ENCODE measurements at regions not wholly inside any gene's neighbourhood (a gene's known extent, or its start where the extent isn't known, plus 50 kb on each side); places are given as distances from the start of the nearest gene placed in this dataset.

DNA sequence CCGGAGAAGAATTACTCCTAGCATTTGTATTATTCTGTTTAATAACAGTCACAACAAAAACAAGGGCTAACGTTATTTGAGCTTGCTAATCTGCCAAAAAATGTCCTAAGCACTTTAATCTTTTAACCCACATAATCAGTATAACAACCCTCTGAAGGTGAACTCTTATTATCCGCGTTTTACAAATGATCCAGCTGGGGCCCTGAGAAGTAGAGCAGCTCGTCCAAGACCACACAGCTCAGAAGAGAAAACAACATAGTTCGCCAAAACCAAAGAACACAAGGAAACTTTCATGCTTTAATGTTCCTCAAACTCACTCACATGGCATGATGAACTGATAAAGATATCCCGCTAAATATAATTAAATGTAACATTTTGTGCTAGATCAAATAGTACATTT, 159.7 kb upstream of the ZNF236 start:
- TF ChIP-seq, protein P1, sequence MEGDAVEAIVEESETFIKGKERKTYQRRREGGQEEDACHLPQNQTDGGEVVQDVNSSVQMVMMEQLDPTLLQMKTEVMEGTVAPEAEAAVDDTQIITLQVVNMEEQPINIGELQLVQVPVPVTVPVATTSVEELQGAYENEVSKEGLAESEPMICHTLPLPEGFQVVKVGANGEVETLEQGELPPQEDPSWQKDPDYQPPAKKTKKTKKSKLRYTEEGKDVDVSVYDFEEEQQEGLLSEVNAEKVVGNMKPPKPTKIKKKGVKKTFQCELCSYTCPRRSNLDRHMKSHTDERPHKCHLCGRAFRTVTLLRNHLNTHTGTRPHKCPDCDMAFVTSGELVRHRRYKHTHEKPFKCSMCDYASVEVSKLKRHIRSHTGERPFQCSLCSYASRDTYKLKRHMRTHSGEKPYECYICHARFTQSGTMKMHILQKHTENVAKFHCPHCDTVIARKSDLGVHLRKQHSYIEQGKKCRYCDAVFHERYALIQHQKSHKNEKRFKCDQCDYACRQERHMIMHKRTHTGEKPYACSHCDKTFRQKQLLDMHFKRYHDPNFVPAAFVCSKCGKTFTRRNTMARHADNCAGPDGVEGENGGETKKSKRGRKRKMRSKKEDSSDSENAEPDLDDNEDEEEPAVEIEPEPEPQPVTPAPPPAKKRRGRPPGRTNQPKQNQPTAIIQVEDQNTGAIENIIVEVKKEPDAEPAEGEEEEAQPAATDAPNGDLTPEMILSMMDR (IDR thresholded peaks at IDR 0.05) = no peak
- TF ChIP-seq EZH2 (IDR thresholded peaks at IDR 0.05) (no peak), EZH2phosphoT487 (IDR thresholded peaks at IDR 0.05) (no peak)

All from neural progenitor cell (in vitro differentiated cells).